Testis (tissue), 2 donors: ENCODE measurements at regions not wholly inside any gene's neighbourhood (a gene's known extent, or its start where the extent isn't known, plus 50 kb on each side); places are given as distances from the start of the nearest gene placed in this dataset.

Source experiments
- POLR2A ChIP-seq: fragments of 450-650 bp; IDR thresholded peaks from one replicate; pipeline ENCODE4 v1.6.1; 2017; ENCODE audit warnings: antibody characterized with exemption, mild to moderate bottlenecking, moderate library complexity
- TF ChIP-seq, protein P1 (sequence below), 3 experiments: fragments of 450-650 bp in 2 of 3; fragments of 200-600 bp in 1 of 3; sonication (generic) in 1 of 3; IDR thresholded peaks; one replicate each; pipeline ENCODE4 v1.5.1; 2016 to 2019; ENCODE audit warnings: antibody characterized with exemption in 3 of 3, mild to moderate bottlenecking in 2 of 3, moderate library complexity in 1 of 3

DNA sequence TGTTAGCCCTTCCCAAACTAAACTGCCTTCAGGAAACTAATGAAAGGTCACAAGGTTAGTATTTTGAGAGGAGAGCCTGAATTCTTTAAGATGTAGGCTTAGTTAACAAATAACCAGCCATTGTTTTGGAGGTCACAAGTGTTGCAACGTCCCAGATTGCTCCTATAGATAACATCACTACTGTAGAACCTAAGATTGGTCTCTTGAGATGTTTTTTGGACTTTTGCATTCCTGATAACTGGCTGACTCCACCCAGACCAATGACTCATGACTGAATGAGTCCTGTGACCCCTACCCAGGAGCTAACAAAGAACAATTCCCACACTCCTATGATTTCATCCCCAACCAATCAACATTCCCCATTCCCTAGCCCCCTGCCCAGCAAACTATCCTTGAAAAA lies 178.8 kb downstream of the SCP2D1 start:
- TF ChIP-seq, protein P1, sequence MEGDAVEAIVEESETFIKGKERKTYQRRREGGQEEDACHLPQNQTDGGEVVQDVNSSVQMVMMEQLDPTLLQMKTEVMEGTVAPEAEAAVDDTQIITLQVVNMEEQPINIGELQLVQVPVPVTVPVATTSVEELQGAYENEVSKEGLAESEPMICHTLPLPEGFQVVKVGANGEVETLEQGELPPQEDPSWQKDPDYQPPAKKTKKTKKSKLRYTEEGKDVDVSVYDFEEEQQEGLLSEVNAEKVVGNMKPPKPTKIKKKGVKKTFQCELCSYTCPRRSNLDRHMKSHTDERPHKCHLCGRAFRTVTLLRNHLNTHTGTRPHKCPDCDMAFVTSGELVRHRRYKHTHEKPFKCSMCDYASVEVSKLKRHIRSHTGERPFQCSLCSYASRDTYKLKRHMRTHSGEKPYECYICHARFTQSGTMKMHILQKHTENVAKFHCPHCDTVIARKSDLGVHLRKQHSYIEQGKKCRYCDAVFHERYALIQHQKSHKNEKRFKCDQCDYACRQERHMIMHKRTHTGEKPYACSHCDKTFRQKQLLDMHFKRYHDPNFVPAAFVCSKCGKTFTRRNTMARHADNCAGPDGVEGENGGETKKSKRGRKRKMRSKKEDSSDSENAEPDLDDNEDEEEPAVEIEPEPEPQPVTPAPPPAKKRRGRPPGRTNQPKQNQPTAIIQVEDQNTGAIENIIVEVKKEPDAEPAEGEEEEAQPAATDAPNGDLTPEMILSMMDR (IDR thresholded peaks at IDR 0.05) = no peak
- TF ChIP-seq POLR2A = no peak
